SK-N-DZ (cell line): ENCODE measurements at regions not wholly inside any gene's neighbourhood (a gene's known extent, or its start where the extent isn't known, plus 50 kb on each side); places are given as distances from the start of the nearest gene placed in this dataset.
"Not testable (repeated sequence)": the region's sequence is repeated elsewhere in the genome, so short reads cannot be mapped to it uniquely, and the experiment has no call there.

Source experiments
- DNase-seq: peaks from one replicate; pipeline ENCODE4 v3.0.0-alpha.2; 2015; ENCODE audit warnings: low spot score

- no peak for DNase-seq
Observed at GRCh38 chr7:110372685-110373084, 718.2 kb upstream of the LRRN3 start.

- DNase-seq, result peak; percentile 13
Observed at GRCh38 chr7:110373416-110373815, 717.5 kb upstream of the LRRN3 start.

GRCh38 chr7:110373859-110374258, 717.1 kb upstream of the LRRN3 start:
- DNase-seq, result no peak

DNA sequence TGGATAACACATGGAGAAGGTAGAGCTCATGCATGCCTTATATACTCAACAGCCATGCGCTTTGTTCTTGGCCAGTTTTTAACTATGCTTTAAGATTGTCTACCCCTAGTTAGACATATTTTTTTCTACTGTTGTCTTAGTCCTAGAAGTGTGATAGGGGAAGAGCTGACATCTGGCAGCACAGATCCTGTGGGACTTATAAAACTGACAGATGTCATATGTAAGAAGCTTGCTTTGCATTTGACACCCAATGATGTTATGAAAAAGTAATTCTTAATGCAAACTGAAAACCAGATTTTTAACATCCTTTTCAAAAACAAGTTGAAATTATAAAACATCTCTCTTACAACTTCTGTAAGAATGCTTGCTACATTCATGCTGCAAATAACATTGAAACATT, 715.9 kb upstream of the LRRN3 start:
- no peak for DNase-seq

DNA sequence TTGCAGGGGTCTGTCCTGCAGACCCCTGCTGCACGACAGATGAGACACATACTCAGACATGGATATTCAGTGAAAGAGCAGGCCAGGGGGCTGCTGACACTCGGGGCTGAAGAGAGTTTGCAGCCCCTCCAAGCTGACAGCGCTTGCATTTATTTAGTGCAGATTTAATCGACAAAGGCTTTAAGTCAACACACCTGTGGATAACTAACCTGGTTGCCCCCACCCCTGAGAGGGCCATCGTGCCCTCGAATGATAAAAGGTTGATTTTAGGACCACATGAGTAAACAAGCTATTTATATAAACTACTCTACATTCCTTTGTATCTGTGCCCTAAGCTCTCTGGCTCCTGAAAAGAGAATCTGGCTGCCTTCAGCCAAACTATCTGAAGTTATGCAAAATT, 708.2 kb upstream of the LRRN3 start:
- DNase-seq, result no peak

DNA sequence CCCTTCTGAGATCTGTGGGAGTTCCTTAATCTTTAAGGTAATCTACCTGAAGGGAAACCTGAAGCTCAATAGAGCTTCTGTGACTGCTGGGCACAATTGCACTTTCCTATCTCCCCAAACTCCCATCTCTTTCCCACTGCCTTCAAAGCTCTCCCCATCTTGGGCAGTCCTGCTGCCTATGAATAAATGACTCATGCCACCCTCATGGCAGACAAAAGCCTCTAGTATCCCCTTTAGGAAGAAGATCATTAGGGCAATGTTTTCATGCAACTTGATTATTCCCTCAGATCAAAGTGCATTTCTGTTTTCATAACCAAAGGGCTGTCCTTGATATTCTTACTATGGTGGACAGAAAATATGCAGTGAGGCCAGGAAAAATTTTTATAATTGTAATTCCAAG, 704.9 kb upstream of the LRRN3 start:
- no peak for DNase-seq

- no peak for DNase-seq
Observed at GRCh38 chr7:110386913-110387312, 704.0 kb upstream of the LRRN3 start.

DNA sequence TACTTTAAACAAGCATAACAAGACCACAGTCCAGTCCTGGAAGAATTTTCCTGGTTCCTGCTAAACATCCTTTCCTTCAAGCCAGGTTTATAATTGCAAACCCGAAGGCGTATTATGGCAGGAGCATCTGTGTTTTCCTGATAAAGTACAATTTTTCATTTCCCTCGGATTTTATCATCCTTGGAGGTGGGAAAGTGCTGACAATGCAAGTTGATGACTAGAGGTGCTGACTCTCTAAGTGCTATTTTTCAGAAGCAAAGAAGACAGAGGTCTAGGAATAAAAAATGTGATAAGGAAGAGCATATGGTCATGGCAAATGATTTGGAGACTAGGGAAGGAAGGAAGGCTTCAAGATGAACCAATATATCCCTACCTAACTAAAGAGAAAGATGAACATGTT, 703.2 kb upstream of the LRRN3 start:
- DNase-seq, result no peak

GRCh38 chr7:110388457-110388856, 702.5 kb upstream of the LRRN3 start:
- no peak for DNase-seq

DNA sequence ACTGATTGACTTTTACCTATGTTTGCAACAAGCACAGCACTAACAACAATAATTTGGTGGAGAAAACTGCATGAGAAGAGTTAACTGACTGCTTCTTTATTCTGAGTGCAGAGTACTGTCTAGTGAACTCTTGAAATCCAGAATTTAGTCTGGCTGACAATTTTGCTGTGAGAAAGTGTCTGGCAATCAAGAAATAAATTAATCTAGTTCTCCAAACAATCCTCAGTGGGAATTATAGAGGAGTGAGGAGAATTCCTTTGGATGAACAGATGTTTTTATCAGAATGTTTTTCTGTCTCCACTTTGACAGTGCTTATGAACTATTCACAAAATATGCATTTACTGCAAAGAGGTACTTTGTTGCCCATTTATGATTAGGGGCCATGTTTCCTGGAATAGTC, 694.9 kb upstream of the LRRN3 start:
- no peak for DNase-seq

DNA sequence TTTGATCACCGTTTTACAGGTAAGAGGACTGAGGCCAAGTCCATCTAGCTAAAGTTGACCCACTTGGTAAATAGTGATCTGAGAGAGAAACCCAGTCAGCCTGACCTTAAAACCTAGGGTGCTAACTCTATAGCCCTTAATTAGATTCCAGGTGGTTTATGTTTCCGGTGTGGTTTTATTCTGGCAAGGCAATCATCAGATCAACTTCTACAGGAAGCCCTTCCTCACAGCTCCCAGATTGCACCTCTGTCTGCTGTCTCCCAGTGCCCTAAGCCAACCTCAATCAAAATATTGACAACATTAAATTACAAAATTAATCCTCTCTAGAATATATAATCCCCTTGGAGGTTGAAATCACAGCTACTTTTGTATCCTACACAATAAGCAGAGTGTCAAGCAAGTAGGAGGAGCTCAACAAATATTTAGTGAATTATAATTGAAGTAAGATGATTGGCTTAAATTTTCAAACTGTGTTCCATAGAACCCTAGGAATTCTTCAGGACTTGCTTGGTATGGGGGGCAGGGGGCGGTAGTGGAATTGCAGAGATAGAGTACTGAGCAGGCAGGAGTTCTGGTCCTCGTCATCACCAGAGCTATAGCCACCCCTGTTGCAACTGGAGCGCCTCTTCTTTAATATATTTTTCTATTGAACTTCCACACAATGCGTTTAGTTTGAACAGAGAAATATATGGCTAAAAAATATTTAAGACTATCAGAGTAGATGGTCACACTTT, 692.8 kb upstream of the LRRN3 start:
- no peak for DNase-seq

- DNase-seq, result no peak
Observed at GRCh38 chr7:110399421-110399820, 691.5 kb upstream of the LRRN3 start.

DNA sequence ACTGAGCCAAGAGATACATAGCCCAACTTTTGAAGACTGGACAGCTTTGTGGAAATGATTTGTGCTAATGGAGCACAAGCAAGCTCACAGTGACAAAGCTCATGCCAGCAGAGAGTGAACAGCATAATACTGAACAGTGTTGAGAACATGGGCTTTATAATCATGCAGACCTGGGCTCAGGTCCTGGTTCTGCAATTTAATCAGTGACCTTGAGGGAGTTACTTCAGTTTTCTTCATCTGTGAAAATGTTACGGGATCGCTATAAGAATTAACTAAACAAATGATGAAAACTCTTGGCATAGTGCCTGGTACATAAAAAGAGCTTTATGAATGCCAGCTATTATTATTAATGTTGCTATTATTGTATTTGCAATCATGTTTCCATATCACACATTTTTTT, 690.5 kb upstream of the LRRN3 start:
- no peak for DNase-seq

DNA sequence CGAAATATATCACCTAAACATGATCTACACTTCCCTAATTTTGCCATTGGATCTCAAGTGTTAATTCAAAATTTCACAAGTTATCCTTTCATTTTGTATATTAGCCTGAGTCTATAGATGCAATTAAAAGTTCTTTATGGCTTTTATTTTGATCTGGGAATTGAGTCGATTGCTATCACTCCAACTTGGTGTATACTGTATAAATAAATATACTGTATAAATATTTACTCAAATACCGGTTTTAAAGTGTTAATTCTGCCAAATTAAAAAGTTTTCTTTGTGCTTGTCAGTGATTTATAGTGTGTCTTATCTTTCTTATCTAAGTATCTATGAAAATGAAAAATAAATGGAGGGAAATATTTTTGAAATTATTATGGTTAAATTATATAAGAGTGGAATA, 683.7 kb upstream of the LRRN3 start:
- DNase-seq, result no peak

DNA sequence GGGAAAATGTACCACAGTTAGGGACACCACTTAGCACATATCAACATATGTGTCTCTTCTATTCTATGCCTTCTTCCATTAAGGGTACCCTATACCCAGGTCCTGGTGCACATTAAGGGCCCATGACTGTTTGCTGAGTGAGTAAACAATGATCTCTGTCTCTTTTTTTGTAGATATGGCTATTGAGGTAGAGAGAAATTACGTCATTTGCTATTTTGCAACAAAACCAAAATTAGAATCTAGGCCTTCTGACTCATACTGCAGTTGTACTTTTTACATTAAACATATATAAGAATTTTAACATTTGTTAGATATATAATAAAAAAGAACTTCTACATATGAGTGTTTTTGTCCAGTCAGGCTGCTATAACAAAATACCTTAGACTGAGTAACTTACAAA, 683.2 kb upstream of the LRRN3 start:
- no peak for DNase-seq

DNA sequence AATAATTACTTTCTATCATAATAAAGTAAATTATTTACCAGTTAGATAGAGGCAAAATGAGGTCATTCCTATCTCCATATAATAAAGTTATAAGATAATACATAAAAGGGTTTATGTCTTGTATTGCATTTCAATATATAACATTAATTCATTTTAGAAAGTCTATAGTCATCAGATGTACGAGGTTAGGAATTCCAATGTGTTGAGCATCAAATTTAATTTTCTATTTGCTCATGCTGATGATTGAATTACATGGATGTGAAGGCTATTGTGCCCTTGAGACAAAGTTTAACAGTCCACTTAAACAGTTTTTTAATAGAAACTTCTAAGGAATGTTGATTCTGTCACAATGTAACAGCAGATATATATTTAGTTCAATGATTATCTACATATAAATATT, 678.3 kb upstream of the LRRN3 start:
- no peak for DNase-seq

DNA sequence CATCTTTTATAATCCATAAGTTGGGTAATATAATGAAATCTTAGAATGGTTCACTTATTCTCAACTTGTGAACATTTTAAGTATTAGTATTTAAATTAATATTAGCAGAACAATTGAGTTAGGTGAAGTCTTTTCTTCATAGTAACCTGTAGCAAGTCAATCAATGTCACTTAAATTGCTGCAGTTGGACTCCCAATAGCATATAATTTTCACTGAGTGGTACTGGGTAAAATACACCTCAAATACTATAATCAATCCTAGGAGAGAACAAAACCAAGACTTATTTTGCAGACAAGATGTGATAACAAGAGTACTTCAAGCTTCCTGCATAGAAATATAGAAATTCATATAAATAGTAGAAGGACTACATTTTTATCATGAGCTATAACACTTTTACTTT, 677.9 kb upstream of the LRRN3 start:
- no peak for DNase-seq

DNA sequence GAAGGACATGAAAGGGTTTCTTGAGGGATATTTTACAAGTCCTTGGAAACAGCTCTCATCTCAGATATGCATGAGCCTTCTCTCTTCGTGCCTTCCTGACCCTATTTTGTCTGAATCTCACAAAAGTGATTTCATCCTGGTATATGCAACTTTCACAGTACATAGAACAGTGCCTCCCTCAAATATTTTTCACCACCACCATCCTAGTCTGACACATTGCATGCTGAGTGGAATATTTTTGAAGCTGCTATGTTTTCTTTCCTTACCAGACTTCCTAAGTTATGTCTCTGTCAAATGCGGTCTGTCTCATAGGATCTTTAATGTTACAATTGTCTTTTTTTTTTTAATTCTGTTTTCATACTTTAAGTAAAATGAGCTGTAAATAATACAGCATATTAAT, 673.3 kb upstream of the LRRN3 start:
- DNase-seq, result no peak

DNA sequence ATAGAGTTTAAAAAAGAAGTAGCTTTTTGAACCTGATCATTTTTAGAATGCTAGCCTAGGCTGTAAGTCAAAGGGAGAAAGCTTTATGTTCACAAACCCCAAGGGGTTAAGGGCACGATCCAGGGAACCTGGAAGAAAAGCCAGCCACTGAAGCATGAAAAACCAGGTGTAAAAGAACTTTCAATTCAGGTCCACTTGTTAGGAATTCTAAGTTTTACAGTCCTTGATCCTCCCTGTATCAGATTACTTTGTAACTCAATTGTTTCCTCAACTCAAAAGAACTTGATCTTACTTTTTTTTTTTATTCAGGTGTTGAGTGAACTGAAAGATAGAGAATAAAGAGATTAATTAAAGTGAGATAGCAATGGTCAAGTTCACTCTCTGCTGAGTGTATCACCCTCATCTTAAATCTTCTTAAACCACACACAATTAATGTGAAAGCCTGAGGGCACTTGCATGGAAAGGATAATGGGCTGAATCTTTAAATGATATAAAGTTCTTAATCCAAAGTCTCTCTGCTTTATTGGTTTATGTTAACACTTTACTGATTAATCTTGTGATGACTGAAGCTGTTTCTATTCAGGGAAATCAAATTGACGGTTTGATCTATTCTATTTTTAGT, 672.2 kb upstream of the LRRN3 start:
- DNase-seq, result no peak

DNA sequence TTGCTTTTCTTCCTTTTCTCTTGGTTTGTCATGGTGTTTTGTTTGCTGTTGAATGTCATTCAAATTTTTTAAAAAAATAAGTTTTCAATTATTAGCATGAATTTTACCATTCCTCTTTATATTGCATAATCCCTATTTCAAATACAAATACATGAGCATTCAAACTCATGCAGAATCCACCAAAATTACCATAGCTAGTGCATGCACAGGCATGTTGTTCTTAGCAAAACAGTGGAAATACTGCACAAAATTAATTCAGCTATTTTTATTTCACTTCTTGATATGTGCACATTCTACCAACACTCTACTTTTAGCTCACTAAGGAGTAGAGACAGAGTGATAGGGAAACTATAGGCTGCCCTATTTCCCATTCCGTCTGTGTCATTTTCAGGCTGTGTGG, 670.1 kb upstream of the LRRN3 start:
- no peak for DNase-seq

- DNase-seq, result peak; percentile 100
Observed at GRCh38 chr7:110421490-110422241, 669.3 kb upstream of the LRRN3 start.

- no peak for DNase-seq
Observed at GRCh38 chr7:110432061-110432553, 658.8 kb upstream of the LRRN3 start.

DNA sequence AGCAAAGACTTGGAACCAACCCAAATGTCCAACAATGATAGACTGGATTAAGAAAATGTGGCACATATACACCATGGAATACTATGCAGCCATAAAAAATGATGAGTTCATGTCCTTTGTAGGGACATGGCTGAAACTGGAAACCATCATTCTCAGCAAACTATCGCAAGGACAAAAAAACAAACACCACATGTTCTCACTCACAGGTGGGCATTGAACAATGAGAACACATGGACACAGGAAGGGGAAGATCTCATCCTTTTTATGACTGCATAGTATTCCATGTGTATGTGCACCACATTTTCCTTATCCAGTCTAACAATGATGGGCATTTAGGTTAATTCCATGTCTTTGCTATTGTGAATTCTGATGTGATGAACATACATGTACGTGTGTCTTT, 652.0 kb upstream of the LRRN3 start:
- not testable (repeated sequence) for DNase-seq
